Coronary artery (tissue), 2 donors: ENCODE measurements at regions not wholly inside any gene's neighbourhood (a gene's known extent, or its start where the extent isn't known, plus 50 kb on each side); places are given as distances from the start of the nearest gene placed in this dataset.

Source experiments
- DNase-seq: peaks from one replicate; pipeline ENCODE4 v3.0.0-alpha.2; 2017; ENCODE audit warnings: low spot score
- H3K27ac ChIP-seq, 2 donors: fragments of 200-600 bp; sonication (generic); one replicate each; pipeline ENCODE4 v1.5.1; 2016 to 2019
- H3K4me3 ChIP-seq: fragments of 200-600 bp; sonication (generic); 2 replicates; pipeline ENCODE4 v1.5.1; 2016; ENCODE audit warnings: mild to moderate bottlenecking, moderate library complexity
- TF ChIP-seq, protein P1 (sequence below): fragments of 200-600 bp; sonication (generic); IDR thresholded peaks from one replicate; pipeline ENCODE4 v1.5.1; 2019; ENCODE audit warnings: antibody characterized with exemption

DNA sequence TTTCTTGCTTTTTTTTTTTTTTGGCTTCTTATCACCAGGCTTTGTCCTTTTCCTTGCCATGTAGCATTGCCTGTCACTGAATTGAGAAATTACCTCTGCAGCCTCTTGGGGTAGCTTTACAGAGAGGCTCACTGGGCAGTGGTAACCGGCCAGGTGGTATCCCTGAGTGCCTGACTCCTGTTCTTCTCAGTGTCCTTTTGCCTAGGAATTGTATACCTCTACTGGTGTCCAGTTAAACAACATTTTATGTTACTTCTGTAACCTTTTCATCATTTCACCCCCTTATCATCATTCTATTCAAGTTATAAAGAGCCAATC, 523.9 kb downstream of the BCL11A start:
- TF ChIP-seq, protein P1, sequence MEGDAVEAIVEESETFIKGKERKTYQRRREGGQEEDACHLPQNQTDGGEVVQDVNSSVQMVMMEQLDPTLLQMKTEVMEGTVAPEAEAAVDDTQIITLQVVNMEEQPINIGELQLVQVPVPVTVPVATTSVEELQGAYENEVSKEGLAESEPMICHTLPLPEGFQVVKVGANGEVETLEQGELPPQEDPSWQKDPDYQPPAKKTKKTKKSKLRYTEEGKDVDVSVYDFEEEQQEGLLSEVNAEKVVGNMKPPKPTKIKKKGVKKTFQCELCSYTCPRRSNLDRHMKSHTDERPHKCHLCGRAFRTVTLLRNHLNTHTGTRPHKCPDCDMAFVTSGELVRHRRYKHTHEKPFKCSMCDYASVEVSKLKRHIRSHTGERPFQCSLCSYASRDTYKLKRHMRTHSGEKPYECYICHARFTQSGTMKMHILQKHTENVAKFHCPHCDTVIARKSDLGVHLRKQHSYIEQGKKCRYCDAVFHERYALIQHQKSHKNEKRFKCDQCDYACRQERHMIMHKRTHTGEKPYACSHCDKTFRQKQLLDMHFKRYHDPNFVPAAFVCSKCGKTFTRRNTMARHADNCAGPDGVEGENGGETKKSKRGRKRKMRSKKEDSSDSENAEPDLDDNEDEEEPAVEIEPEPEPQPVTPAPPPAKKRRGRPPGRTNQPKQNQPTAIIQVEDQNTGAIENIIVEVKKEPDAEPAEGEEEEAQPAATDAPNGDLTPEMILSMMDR: no peak
- DNase-seq: no peak
- Histone ChIP-seq H3K27ac (no peak overlapping the region), H3K4me3 (no peak overlapping the region)

DNA sequence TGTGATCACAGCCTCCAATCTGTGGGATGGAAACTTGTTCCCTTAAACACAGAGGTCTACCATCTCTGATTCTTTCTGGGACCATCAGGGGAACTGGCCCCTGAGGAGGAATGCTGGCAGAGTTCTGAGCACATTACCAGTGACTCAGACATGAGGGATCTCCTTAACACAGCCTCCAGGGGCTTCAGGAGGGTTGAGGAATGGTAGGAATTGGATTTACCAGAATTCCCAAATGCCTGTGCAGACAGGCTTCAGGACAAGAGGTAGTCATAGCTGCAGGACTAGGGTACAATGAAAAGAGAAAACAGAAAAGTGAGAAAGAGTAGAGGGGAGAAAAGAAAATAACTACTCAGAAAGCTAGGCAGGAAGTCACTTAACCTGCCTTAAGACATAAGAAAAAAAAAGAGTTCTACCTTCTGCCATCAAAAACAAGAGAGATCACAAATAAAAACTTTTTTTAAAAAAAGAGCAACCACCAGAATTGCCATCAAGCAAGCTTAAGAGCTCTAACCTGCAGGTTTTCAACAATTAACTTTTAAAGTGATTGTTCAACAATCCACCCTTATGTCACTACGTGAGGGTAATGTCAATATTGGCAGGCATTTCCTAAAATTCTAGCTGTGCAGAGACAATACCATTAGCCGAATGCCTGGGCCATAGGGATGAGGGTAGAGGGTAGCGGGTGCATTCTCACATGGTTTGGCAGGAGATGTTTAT, 524.4 kb downstream of the BCL11A start:
- H3K27ac ChIP-seq: no peak overlapping the region
- TF ChIP-seq, protein P1: no peak
- DNase-seq: no peak
- H3K4me3 ChIP-seq: no peak overlapping the region

DNA sequence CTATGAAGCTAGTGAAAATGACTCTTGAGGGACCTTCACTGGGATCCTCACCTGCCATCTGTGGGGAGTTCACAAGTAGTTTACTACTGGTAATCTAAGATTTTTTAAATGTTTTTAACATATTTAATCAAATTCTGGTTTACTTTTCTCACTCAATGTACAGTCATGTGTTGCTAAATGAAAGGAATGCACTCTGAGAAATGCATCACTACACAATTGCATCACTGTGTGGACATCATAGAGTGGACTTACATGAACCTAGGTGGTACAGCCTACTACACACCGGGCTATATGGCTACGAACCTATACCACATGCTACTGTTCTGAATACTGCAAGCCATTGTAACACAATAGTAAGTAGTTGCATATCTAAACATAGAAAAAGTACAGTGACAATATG, 528.0 kb downstream of the BCL11A start:
- DNase-seq: no peak
- no peak overlapping the region for H3K27ac ChIP-seq
- TF ChIP-seq, protein P1: no peak

DNA sequence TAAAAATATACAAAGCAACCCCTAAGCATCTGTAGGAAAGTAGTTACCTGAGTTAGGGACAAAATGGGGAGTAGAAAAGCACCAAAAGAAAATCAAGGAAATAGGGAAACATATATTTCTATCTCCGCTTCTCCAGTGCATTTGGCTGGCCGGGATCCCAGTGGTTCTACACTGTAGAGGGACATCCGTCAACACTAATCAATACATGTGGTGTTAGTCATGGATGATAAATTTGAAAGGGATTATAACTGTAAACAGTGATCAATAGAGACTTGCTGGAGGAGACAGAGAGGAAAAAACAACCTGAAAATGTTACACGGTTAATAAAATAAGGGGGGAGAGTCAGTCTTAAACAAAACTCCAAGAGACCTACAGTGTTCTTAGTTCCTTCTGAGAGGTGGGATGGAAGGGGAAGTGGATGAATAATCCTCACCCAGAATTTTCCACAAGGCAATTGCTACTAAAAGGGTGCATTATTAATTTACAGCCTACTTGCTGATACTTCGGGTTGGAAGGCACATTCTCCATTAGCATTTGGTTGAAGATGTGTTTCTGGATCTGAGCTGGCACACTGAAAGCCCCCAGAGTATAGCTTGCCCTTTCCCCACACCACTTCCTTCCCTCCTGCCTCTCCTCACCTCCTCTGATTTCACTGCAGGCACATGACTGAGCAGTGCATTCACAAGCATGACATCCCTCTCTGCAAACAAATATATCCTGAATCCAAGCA, 530.0 kb downstream of the BCL11A start:
- Histone ChIP-seq H3K4me3 (no peak overlapping the region), H3K27ac (no peak overlapping the region)
- no peak for DNase-seq
- TF ChIP-seq, protein P1: no peak

More for the DNA sequence above, 528.0 kb downstream of the BCL11A start:
- H3K4me3 ChIP-seq: no peak overlapping the region

DNA sequence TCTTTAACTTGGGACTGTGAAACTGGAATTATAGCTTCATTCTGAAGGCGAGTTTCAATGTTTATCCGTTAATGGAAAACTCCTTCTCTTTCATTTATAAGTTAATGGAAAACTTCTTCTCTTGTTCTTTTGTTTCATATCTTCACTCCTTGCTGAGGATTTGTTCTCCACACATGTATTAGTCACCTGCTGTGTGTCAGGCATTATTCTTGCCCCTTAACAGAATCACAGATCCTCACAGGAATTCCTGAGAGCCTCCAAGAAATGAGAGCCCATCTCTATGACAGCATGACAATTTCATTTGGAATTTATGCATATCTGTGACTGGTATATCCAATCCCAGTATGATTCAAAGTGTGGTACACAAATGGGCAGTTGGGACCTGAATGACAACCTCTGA, 545.8 kb downstream of the BCL11A start:
- H3K4me3 ChIP-seq: no peak overlapping the region
- no peak for DNase-seq
- H3K27ac ChIP-seq: no peak overlapping the region
- TF ChIP-seq, protein P1: no peak

DNA sequence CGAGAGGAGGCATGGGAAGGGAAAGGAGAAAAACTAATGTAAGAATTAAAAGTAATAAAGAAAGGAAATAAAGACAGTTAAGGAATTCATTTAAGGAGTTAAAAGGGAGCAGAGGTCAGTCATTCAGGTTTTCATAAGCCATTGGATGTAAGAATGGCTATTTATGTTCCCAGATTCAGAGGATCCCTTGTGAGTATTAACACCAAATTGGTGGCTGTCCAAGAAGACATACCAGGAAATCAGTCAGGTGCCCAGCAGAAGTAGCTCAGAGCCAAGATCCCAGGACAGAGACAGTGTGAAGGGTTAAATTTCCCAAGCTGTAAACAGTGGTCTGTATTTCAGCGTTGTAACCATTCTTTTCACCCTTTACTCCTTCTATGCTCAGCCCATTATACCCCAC, 550.4 kb downstream of the BCL11A start:
- TF ChIP-seq, protein P1: no peak
- no peak overlapping the region for H3K27ac ChIP-seq
- DNase-seq: no peak
- no peak overlapping the region for H3K4me3 ChIP-seq
